ENCODE measurements at regions not wholly inside any gene's neighbourhood (a gene's known extent, or its start where the extent isn't known, plus 50 kb on each side); places are given as distances from the start of the nearest gene placed in this dataset.

DNA sequence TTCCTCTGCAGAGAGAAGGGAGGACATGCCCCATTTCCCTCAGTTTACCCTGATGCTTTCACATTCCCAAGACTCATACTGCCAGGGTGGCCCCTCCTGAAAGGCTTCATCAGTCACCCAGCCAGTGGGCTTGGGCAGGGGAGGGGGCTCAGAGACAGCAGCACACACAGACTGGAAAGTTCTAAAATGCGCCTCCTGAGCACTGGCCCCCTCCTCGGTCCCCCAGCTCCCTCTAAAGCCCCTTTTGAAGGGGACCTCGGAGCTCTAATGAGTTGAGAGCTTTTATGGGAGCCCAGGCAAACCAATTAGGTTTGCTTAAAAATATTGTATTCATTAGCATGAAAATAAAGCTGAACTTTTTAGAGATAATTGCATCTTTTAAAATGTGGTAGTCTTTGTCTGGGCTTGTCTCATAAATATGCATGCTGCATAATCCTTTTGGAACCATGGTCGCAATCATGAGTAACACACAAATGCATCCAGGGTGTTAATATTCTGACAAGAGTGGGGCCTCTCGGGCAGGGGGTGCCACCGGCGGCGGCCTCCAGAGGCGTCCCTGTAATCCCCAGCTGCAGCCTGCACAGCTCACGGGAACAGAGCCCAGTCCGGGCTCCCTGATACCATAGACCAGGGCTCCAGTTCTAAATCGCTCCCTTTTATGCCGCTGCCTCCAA lies 78.5 kb downstream of the RPLP1 start:
- TF ChIP-seq, protein P1, sequence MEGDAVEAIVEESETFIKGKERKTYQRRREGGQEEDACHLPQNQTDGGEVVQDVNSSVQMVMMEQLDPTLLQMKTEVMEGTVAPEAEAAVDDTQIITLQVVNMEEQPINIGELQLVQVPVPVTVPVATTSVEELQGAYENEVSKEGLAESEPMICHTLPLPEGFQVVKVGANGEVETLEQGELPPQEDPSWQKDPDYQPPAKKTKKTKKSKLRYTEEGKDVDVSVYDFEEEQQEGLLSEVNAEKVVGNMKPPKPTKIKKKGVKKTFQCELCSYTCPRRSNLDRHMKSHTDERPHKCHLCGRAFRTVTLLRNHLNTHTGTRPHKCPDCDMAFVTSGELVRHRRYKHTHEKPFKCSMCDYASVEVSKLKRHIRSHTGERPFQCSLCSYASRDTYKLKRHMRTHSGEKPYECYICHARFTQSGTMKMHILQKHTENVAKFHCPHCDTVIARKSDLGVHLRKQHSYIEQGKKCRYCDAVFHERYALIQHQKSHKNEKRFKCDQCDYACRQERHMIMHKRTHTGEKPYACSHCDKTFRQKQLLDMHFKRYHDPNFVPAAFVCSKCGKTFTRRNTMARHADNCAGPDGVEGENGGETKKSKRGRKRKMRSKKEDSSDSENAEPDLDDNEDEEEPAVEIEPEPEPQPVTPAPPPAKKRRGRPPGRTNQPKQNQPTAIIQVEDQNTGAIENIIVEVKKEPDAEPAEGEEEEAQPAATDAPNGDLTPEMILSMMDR (IDR thresholded peaks at IDR 0.05; ENCODE audit: low read length), result no peak
- TF ChIP-seq EZH2 (IDR thresholded peaks at IDR 0.05; ENCODE audit: borderline replicate concordance, low read length), result no peak
